Epidermal melanocyte (primary cell): ENCODE measurements at regions not wholly inside any gene's neighbourhood (a gene's known extent, or its start where the extent isn't known, plus 50 kb on each side); places are given as distances from the start of the nearest gene placed in this dataset.
"Not testable (repeated sequence)": the region's sequence is repeated elsewhere in the genome, so short reads cannot be mapped to it uniquely, and the experiment has no call there.

Experiments used
- DNase-seq: peaks from one replicate; pipeline ENCODE4 v3.0.0; 2011; ENCODE audit warnings: low spot score; ENCODE audit not compliant: insufficient read length

GRCh38 chr1:22196041-22196440 is 53.1 kb upstream of the WNT4 start:
- DNase-seq = no peak

GRCh38 chr1:22196641-22197040 is 53.7 kb upstream of the WNT4 start:
- no peak for DNase-seq

- no peak for DNase-seq
Measured at GRCh38 chr1:22197644-22198043, 54.7 kb upstream of the WNT4 start.

- DNase-seq = no peak
Measured at GRCh38 chr1:22201023-22201422, 58.1 kb upstream of the WNT4 start.

GRCh38 chr1:22203335-22203734 is 60.4 kb upstream of the WNT4 start:
- DNase-seq = no peak

GRCh38 chr1:22204057-22204840 is 61.4 kb upstream of the WNT4 start:
- DNase-seq = no peak

GRCh38 chr1:22204989-22205913 is 62.4 kb upstream of the WNT4 start:
- DNase-seq = no peak

GRCh38 chr1:22206551-22207125 is 63.7 kb upstream of the WNT4 start:
- DNase-seq = no peak

GRCh38 chr1:22207511-22208267 is 64.8 kb upstream of the WNT4 start:
- DNase-seq = no peak

- no peak for DNase-seq
Measured at GRCh38 chr1:22208268-22208972, 65.5 kb upstream of the WNT4 start.

- no peak for DNase-seq
Measured at GRCh38 chr1:22208973-22209378, 66.1 kb upstream of the WNT4 start.

- no peak for DNase-seq
Measured at GRCh38 chr1:22210176-22210575, 67.3 kb upstream of the WNT4 start.

- DNase-seq = no peak
Measured at GRCh38 chr1:22210636-22211035, 67.7 kb upstream of the WNT4 start.

- not testable (repeated sequence) for DNase-seq
Measured at GRCh38 chr1:22211459-22211858, 68.6 kb upstream of the WNT4 start.

- no peak for DNase-seq
Measured at GRCh38 chr1:22212400-22213233, 69.7 kb upstream of the WNT4 start.

GRCh38 chr1:22216210-22216883 is 73.5 kb upstream of the WNT4 start:
- no peak for DNase-seq

GRCh38 chr1:22216966-22217365 is 74.1 kb upstream of the WNT4 start:
- DNase-seq = no peak

- DNase-seq = no peak
Measured at GRCh38 chr1:22217811-22218460, 75.0 kb upstream of the WNT4 start.
